NCI-H146 (cell line): ENCODE measurements at regions not wholly inside any gene's neighbourhood (a gene's known extent, or its start where the extent isn't known, plus 50 kb on each side); places are given as distances from the start of the nearest gene placed in this dataset.

Experiments
- DNase-seq: peaks from one replicate; lab custom pipeline; 2025; lab: John Stamatoyannopoulos, UW

GRCh38 chr20:62581308-62581707 is 61.0 kb upstream of the SLCO4A1 start:
- DNase-seq: no peak

GRCh38 chr20:62581806-62582205 is 60.5 kb upstream of the SLCO4A1 start:
- no peak for DNase-seq

GRCh38 chr20:62583424-62583920 is 58.8 kb upstream of the SLCO4A1 start:
- DNase-seq: no peak

GRCh38 chr20:62584671-62585460 is 57.4 kb upstream of the SLCO4A1 start:
- DNase-seq: no peak

- DNase-seq: no peak
Observed at GRCh38 chr20:62585461-62585970, 56.8 kb upstream of the SLCO4A1 start.

GRCh38 chr20:62586799-62587198 is 55.5 kb upstream of the SLCO4A1 start:
- DNase-seq: no peak

GRCh38 chr20:62587757-62588402 is 54.4 kb upstream of the SLCO4A1 start:
- DNase-seq: no peak

- no peak for DNase-seq
Observed at GRCh38 chr20:62588458-62589149, 53.7 kb upstream of the SLCO4A1 start.

- no peak for DNase-seq
Observed at GRCh38 chr20:62589150-62589498, 53.2 kb upstream of the SLCO4A1 start.

- DNase-seq: no peak
Observed at GRCh38 chr20:62589720-62590119, 52.6 kb upstream of the SLCO4A1 start.

GRCh38 chr20:62590309-62591121 is 51.8 kb upstream of the SLCO4A1 start:
- DNase-seq: no peak

GRCh38 chr20:62591122-62591468 is 51.2 kb upstream of the SLCO4A1 start:
- DNase-seq: no peak

- no peak for DNase-seq
Observed at GRCh38 chr20:62591591-62591990, 50.7 kb upstream of the SLCO4A1 start.
